ENCODE measurements at regions not wholly inside any gene's neighbourhood (a gene's known extent, or its start where the extent isn't known, plus 50 kb on each side); places are given as distances from the start of the nearest gene placed in this dataset.

DNA sequence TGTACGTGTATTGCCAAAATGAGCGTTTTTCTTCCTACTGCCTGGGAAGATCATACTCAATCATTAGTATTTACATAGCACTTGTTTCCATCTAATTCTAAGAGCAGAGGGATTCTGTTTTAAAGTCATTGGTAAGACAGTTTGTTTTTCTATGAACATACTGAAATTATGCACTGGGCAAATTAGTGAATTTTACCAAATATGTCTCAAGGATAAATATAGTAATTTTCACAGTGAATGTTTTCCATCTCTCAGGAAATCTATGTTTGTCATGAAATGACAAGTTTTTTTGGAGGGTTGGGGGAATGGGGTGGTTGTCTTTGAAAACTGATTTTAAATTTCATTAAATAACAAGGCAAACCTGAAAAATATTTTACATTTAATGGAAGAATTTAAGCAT is 441.3 kb upstream of the ARRDC3 start:
- BruUV-seq (replicated peaks), result no TSS peak
- TF ChIP-seq HCFC1 (IDR thresholded peaks at IDR 0.05; ENCODE audit: low read length) (no peak), ZNF622 (IDR thresholded peaks at IDR 0.05) (no peak), RBBP5 (conservative IDR thresholded peaks at IDR 0.05) (no peak), CEBPB (IDR thresholded peaks at IDR 0.05; ENCODE audit: borderline replicate concordance in 1 of 2, low read depth in 2 of 2, low read length in 2 of 2) (no peak), BMI1 (IDR thresholded peaks at IDR 0.05; ENCODE audit: borderline replicate concordance) (no peak), RUNX3 (IDR thresholded peaks at IDR 0.05; ENCODE audit: low read length) (no peak), KAT2A (conservative IDR thresholded peaks at IDR 0.05; ENCODE audit: control insufficient read depth, low read depth, low read length) (no peak), RFX5 (IDR thresholded peaks at IDR 0.05; ENCODE audit: low read depth, low read length) (no peak), MTA2 (IDR thresholded peaks at IDR 0.05; ENCODE audit: low read depth) (no peak)
- TF ChIP-seq, protein P1, sequence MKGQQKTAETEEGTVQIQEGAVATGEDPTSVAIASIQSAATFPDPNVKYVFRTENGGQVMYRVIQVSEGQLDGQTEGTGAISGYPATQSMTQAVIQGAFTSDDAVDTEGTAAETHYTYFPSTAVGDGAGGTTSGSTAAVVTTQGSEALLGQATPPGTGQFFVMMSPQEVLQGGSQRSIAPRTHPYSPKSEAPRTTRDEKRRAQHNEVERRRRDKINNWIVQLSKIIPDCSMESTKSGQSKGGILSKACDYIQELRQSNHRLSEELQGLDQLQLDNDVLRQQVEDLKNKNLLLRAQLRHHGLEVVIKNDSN (IDR thresholded peaks at IDR 0.05; ENCODE audit: borderline replicate concordance, extremely low read length, insufficient read depth, low read depth, low read length), result no peak
- TF ChIP-seq, protein P2, sequence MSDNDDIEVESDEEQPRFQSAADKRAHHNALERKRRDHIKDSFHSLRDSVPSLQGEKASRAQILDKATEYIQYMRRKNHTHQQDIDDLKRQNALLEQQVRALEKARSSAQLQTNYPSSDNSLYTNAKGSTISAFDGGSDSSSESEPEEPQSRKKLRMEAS (IDR thresholded peaks at IDR 0.05; ENCODE audit: low read depth, low read length), result no peak
- TF ChIP-seq, protein P3, sequence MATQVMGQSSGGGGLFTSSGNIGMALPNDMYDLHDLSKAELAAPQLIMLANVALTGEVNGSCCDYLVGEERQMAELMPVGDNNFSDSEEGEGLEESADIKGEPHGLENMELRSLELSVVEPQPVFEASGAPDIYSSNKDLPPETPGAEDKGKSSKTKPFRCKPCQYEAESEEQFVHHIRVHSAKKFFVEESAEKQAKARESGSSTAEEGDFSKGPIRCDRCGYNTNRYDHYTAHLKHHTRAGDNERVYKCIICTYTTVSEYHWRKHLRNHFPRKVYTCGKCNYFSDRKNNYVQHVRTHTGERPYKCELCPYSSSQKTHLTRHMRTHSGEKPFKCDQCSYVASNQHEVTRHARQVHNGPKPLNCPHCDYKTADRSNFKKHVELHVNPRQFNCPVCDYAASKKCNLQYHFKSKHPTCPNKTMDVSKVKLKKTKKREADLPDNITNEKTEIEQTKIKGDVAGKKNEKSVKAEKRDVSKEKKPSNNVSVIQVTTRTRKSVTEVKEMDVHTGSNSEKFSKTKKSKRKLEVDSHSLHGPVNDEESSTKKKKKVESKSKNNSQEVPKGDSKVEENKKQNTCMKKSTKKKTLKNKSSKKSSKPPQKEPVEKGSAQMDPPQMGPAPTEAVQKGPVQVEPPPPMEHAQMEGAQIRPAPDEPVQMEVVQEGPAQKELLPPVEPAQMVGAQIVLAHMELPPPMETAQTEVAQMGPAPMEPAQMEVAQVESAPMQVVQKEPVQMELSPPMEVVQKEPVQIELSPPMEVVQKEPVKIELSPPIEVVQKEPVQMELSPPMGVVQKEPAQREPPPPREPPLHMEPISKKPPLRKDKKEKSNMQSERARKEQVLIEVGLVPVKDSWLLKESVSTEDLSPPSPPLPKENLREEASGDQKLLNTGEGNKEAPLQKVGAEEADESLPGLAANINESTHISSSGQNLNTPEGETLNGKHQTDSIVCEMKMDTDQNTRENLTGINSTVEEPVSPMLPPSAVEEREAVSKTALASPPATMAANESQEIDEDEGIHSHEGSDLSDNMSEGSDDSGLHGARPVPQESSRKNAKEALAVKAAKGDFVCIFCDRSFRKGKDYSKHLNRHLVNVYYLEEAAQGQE (IDR thresholded peaks at IDR 0.05; ENCODE audit: low read depth, low read length), result no peak
- Histone ChIP-seq H4K20me1 (ENCODE audit: control insufficient read depth, insufficient read depth) (no peaks in the 10 kb centered on the region), H3K79me2 (ENCODE audit: control insufficient read depth, insufficient read depth, low read length) (no peaks in the 10 kb centered on the region), H3K36me3 (ENCODE audit: control insufficient read depth in 2 of 2, insufficient read depth in 2 of 2, low read length in 1 of 2) (no peaks in the 10 kb centered on the region), H3K27me3 (replicated peaks in 1 of 2; ENCODE audit: control insufficient read depth in 2 of 2, insufficient read depth in 2 of 2, low read length in 1 of 2) (no peaks in the 10 kb centered on the region), H2AFZ (ENCODE audit: control insufficient read depth, low read depth, low read length) (no peak overlapping the region), H3K4me1 (ENCODE audit: control insufficient read depth, insufficient read depth, low read length) (no peaks in the 10 kb centered on the region), H3K27ac (ENCODE audit: control insufficient read depth, insufficient read depth) (no peak overlapping the region), H3K9me3 (replicated peaks; ENCODE audit: control insufficient read depth, insufficient read depth, low read length) (no peaks in the 10 kb centered on the region), H3K4me3 (no peak overlapping the region), H3K4me2 (ENCODE audit: control insufficient read depth, insufficient read depth) (no peak overlapping the region), H3K9ac (ENCODE audit: control insufficient read depth, insufficient read depth, low read length) (no peak overlapping the region)
- FAIRE-seq (no peak), DNase-seq (ENCODE audit: low read depth, low spot score) (no peak), ATAC-seq (no peak)
- ChIA-PET RAD21 (ENCODE audit: unreplicated experiment) (no interaction called here), POLR2A (no interaction called here), CTCF (no interaction called here), SMC1A (ENCODE audit: uncharacterized antibody, unreplicated experiment) (no interaction called here)
- intact Hi-C loops (cut with micrococcal nuclease; ENCODE audit: unreplicated experiment) (no loop called here), in situ Hi-C loops (cut with MboI) (no loop called here)
- WGBS (ENCODE audit: insufficient coverage, insufficient replicate concordance, low lambda C conversion rate, missing lambda C conversion rate), result 75% methylated on average over 2 of the region's 2 CpGs

Data from GM12878 (cell line).